GM12878 (cell line): ENCODE measurements at regions not wholly inside any gene's neighbourhood (a gene's known extent, or its start where the extent isn't known, plus 50 kb on each side); places are given as distances from the start of the nearest gene placed in this dataset.

Experiments used
- ATAC-seq: fragments of 200-7000 bp; cut with Tn5 transposase; 3 replicates; pipeline ENCODE4 v1.9.1; 2020; ENCODE audit warnings: mild to moderate bottlenecking, moderate library complexity
- BruUV-seq: library from RNA; stranded (reverse); fragments of 400-500 nt; replicated peaks from 2 replicates; lab custom pipeline; 2021; lab: Mats Ljungman, UMichigan
- CTCF ChIA-PET: fragments of 300-600 bp; sonication (Branson Sonifier 250); formaldehyde crosslinking; extraction: SDS; loops from one replicate; lab custom pipeline; 2021; ENCODE audit warnings: inconsistent platforms; lab: Yijun Ruan, JAX
- POLR2A ChIA-PET: fragments of 350-600 bp; formaldehyde crosslinking; extraction: SDS; loops from one replicate; lab custom pipeline; 2021; ENCODE audit warnings: inconsistent platforms; lab: Charles Lee
- RAD21 ChIA-PET: fragments of 300-600 bp; sonication (Branson Sonifier 250); formaldehyde crosslinking; loops from one replicate; lab custom pipeline; 2023; ENCODE audit warnings: antibody characterized with exemption; ENCODE audit not compliant: unreplicated experiment; lab: Charles Lee
- SMC1A ChIA-PET: fragments of 300-600 bp; sonication (Branson Sonifier 250); formaldehyde crosslinking; loops from one replicate; lab custom pipeline; 2023; ENCODE audit not compliant: unreplicated experiment, uncharacterized antibody; lab: Charles Lee
- DNase-seq: peaks from one replicate; pipeline ENCODE4 v3.0.0-alpha.2; 2011; ENCODE audit warnings: low read depth, low spot score
- FAIRE-seq: peaks from 3 replicates; lab custom pipeline; 2011; peaks lifted over from hg19 to GRCh38; lab: Jason Lieb, UNC
- H2AFZ ChIP-seq: 2 replicates; pipeline ENCODE4 v1.6.0; 2011; ENCODE audit warnings: low read depth, low read length, control low read depth; ENCODE audit not compliant: control insufficient read depth
- H3K27ac ChIP-seq: 2 replicates; pipeline ENCODE4 v1.5.1; 2011; ENCODE audit warnings: control low read depth; ENCODE audit not compliant: control insufficient read depth, insufficient read depth
- H3K27me3 ChIP-seq, 2 experiments: replicated peaks in 1 of 2; 2 replicates each; pipeline versions ENCODE4 v1.6.0 to v1.6.1; 2011; ENCODE audit warnings: low read length in 1 of 2; ENCODE audit not compliant: control insufficient read depth in 2 of 2, insufficient read depth in 2 of 2
- H3K36me3 ChIP-seq, 2 experiments: 2 replicates each; pipeline ENCODE4 v1.5.1; 2011; ENCODE audit warnings: low read length in 1 of 2; ENCODE audit not compliant: control insufficient read depth in 2 of 2, insufficient read depth in 2 of 2
- H3K4me1 ChIP-seq: 2 replicates; pipeline ENCODE4 v1.6.1; 2011; ENCODE audit warnings: mild to moderate bottlenecking, low read length, moderate library complexity, mixed read lengths; ENCODE audit not compliant: control insufficient read depth, insufficient read depth
- H3K4me2 ChIP-seq: 2 replicates; pipeline ENCODE4 v1.6.0; 2011; ENCODE audit warnings: control low read depth; ENCODE audit not compliant: control insufficient read depth, insufficient read depth
- H3K4me3 ChIP-seq: fragments of 200-600 bp; sonication (generic); 2 replicates; pipeline ENCODE4 v1.5.1; 2016
- H3K79me2 ChIP-seq: 2 replicates; pipeline ENCODE4 v1.6.0; 2011; ENCODE audit warnings: low read length; ENCODE audit not compliant: control insufficient read depth, insufficient read depth
- H3K9ac ChIP-seq: 2 replicates; pipeline ENCODE4 v1.8.0; 2011; ENCODE audit warnings: low read length, control low read depth, mixed read lengths; ENCODE audit not compliant: control insufficient read depth, insufficient read depth
- H3K9me3 ChIP-seq: replicated peaks from 3 replicates; pipeline ENCODE4 v1.5.1; 2011; ENCODE audit warnings: mild to moderate bottlenecking, low read length; ENCODE audit not compliant: control insufficient read depth, insufficient read depth
- H4K20me1 ChIP-seq: 2 replicates; pipeline ENCODE4 v1.6.0; 2011; ENCODE audit not compliant: control insufficient read depth, insufficient read depth
- BMI1 ChIP-seq: fragments of 450-650 bp; IDR thresholded peaks from 2 replicates; pipeline ENCODE4 v1.6.1; 2016; ENCODE audit warnings: mild to moderate bottlenecking, moderate library complexity, borderline replicate concordance
- HDAC6 ChIP-seq: fragments of 200-600 bp; sonication (generic); IDR thresholded peaks from one replicate; pipeline ENCODE4 v1.8.0; 2017; ENCODE audit warnings: antibody characterized with exemption; ENCODE audit not compliant: unreplicated experiment
- MEF2A ChIP-seq: IDR thresholded peaks from 2 replicates; pipeline ENCODE4 v1.6.1; 2011; ENCODE audit warnings: low read depth, mild to moderate bottlenecking, low read length, moderate library complexity; ENCODE audit not compliant: insufficient read depth
- NFXL1 ChIP-seq: fragments of 450-650 bp; IDR thresholded peaks from 2 replicates; pipeline ENCODE4 v1.6.1; 2017; ENCODE audit warnings: antibody characterized with exemption, mild to moderate bottlenecking, borderline replicate concordance
- SREBF2 ChIP-seq: IDR thresholded peaks from 2 replicates; pipeline ENCODE4 v1.6.1; 2012; ENCODE audit warnings: mild to moderate bottlenecking, low read length
- ZNF592 ChIP-seq: fragments of 450-650 bp; IDR thresholded peaks from 2 replicates; pipeline ENCODE4 v1.6.1; 2017; ENCODE audit warnings: mild to moderate bottlenecking, moderate library complexity
- WGBS: methylation state at CpG from one replicate; pipeline ENCODE4 v1.1.6; 2016; ENCODE audit warnings: low lambda C conversion rate; ENCODE audit not compliant: insufficient replicate concordance, insufficient coverage; ENCODE audit errors: missing lambda C conversion rate; 5-methylcytosine and 5-hydroxymethylcytosine counted together
- in situ Hi-C: fragments of 300-500 bp; cut with MboI; formaldehyde crosslinking; loops from 9 replicates; pipeline ENCODE4 v1.14.3; 2018; ENCODE audit warnings: mixed read lengths
- intact Hi-C: fragments of 100-400 bp; cut with micrococcal nuclease; formaldehyde crosslinking; loops from one replicate; pipeline ENCODE4 v1.14.2; 2022; ENCODE audit not compliant: unreplicated experiment

GRCh38 chr5:97363577-97363976 lies 180.5 kb upstream of the RIOK2 start:
- BruUV-seq = no TSS peak
- Histone ChIP-seq H3K9ac (no peak overlapping the region), H3K4me1 (peaks cover 5% of the 10 kb centered on the region; the same call in 1 of the 2 replicates), H3K9me3 (no peaks in the 10 kb centered on the region; the same call in 2 of the 3 replicates), H3K4me3 (no peak overlapping the region), H3K27me3 (no peaks in the 10 kb centered on the region), H4K20me1 (no peaks in the 10 kb centered on the region), H3K27ac (no peak overlapping the region), H3K4me2 (no peak overlapping the region), H3K79me2 (peaks cover 7% of the 10 kb centered on the region), H2AFZ (no peak overlapping the region), H3K36me3 (no peaks in the 10 kb centered on the region)
- CTCF ChIA-PET = interaction anchor here (0.8 to 2.0 kb wide), 3 partner anchors 132 to 170 kb away, joined by 3 to 7 read pairs (median 5); no protein-coding TSS in a partner anchor
- SMC1A ChIA-PET = interaction anchor here (0.9 to 3.1 kb wide), 3 partner anchors 8 to 170 kb away, joined by 3 to 12 read pairs (median 3); no protein-coding TSS in a partner anchor
- POLR2A ChIA-PET = no interaction called here
- intact Hi-C loops = no loop called here
- RAD21 ChIA-PET = interaction anchor here (2.0 kb wide), 1 partner anchor 171 kb away, joined by 7 read pairs; no protein-coding TSS in a partner anchor
- in situ Hi-C loops = no loop called here
- FAIRE-seq (no peak), DNase-seq (no peak), ATAC-seq (peak; percentile 54)
- WGBS = 22% methylated on average over 3 of the region's 3 CpGs
- TF ChIP-seq ZNF592 = no peak
- no peak for TF ChIP-seq MEF2A
- no peak for TF ChIP-seq SREBF2
- TF ChIP-seq HDAC6 = no peak
- TF ChIP-seq BMI1 = no peak
- TF ChIP-seq NFXL1 = no peak
